GM12865 (cell line): ENCODE measurements at regions not wholly inside any gene's neighbourhood (a gene's known extent, or its start where the extent isn't known, plus 50 kb on each side); places are given as distances from the start of the nearest gene placed in this dataset.

Experiments used
- DNase-seq: peaks from one replicate; pipeline ENCODE4 v3.0.0; 2010; ENCODE audit warnings: low read depth
- H3K4me3 ChIP-seq: 2 replicates; pipeline ENCODE4 v1.5.1; 2011; ENCODE audit warnings: mild to moderate bottlenecking, low read depth, low read length, control low read depth
- CTCF ChIP-seq: IDR thresholded peaks from 2 replicates; pipeline ENCODE4 v1.5.1; 2011; ENCODE audit warnings: low read length, control low read depth, low read depth, inconsistent platforms; ENCODE audit not compliant: insufficient read depth; ENCODE audit errors: missing control alignments

DNA sequence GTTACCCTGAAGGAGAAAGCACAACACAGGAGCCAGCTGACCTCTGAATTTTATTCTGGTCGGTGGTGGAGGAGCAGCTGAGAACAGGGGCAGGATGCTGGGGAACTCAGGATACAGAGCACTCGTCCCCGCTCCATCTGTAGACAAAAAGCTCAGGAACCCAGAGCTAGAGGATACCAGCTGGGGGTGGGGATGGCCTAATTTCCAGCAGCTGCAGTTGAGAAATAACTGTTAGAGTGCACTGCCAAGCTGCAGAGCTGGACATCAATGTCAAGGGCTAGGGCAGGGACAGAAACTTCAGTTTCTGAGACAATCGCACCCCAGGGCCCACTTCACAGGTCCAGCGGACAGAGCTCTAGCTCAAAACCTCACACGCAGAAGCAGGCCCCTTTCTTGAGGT lies 122.1 kb upstream of the GUCY1A1 start:
- TF ChIP-seq CTCF, result no peak
- no peak overlapping the region for H3K4me3 ChIP-seq
- no peak for DNase-seq

DNA sequence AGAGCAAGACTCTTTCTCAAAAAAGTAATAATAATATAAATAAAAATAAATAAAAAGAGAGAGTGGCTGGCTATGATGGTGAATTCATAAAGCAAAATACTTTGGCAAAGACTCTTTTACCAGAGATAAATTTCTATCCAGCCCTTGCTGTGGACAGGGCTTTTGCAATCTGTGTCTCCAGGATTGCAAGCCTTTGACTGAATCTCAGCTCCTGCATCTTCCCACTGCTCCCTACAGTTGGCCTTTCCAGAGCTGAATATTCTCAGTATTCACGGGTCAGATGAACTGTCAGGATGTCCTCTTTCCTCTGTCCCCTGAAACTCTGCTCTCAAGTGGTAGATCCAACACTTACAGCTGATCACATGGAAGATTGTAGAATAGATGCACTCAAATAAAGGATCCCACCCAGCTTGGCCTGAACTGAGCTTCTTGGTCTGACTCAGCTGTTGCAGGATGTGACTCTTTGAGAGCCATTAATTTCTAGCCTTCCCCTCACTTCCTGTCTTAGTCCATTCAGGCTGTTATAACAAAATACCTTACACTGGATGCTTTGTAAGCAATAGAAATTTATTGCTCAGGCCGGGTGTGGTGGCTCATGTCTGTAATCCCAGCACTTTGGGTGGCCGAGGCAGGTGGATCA lies 123.4 kb upstream of the GUCY1A1 start:
- TF ChIP-seq CTCF, result no peak
- H3K4me3 ChIP-seq, result no peak overlapping the region
- peak; percentile 45 for DNase-seq

GRCh38 chr4:155542415-155542814 lies 124.2 kb upstream of the GUCY1A1 start:
- H3K4me3 ChIP-seq, result no peak overlapping the region
- no peak for TF ChIP-seq CTCF
- no peak for DNase-seq

- no peak for TF ChIP-seq CTCF
- no peak for DNase-seq
- H3K4me3 ChIP-seq, result no peak overlapping the region
Measured at GRCh38 chr4:155541716-155542115, 124.9 kb upstream of the GUCY1A1 start.

DNA sequence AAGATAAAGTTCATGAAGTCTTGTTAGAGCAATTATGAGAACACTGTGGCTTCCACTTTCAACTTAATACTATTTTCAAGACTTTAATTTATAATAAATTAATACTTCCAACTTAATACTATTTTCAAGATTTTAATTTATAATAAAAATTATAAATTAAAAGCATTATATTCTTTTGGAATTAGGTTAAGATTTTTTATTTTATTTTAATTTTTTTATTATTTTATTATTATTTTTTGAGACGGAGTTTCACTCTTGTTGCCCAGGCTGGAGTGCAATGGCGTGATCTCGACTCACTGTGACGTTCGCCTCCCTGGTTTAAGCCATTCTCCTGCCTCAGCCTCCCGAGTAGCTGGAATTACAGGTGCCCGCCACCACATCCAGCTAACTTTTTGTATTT lies 126.0 kb upstream of the GUCY1A1 start:
- no peak overlapping the region for H3K4me3 ChIP-seq
- no peak for DNase-seq
- TF ChIP-seq CTCF, result no peak

GRCh38 chr4:155539746-155540145 lies 126.9 kb upstream of the GUCY1A1 start:
- no peak for TF ChIP-seq CTCF
- H3K4me3 ChIP-seq, result no peak overlapping the region
- DNase-seq, result no peak

DNA sequence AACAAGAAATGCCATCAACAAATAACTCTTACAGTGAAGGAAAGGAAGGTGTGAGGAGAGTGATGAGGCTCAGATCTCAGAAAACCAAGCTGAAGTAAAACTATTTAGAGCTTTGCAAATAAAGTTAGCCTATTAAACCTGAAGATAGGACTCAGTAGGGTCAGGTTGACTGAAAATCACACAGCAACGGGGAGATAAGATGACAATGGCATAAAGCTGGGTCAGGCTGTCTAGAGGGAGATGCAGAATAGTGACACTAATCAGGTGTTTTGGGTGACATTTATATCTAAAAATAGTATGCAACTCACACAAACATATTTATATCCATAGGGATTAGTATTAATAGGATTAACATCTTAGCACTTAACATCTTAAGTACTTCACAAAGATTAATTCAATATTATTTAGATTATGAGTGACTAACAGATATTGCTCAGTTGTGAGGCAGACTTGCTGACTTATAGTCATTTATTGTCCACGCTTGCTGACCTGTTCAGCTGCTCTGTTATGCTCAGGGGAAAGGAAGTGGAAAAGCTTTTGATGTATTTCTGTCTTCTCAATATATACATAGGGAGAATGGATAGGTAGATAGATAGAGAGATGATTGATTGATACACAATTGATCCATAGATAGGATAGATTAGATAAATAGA lies 130.7 kb upstream of the GUCY1A1 start:
- no peak overlapping the region for H3K4me3 ChIP-seq
- no peak for DNase-seq
- no peak for TF ChIP-seq CTCF
